ENCODE measurements at regions not wholly inside any gene's neighbourhood (a gene's known extent, or its start where the extent isn't known, plus 50 kb on each side); places are given as distances from the start of the nearest gene placed in this dataset.

DNA sequence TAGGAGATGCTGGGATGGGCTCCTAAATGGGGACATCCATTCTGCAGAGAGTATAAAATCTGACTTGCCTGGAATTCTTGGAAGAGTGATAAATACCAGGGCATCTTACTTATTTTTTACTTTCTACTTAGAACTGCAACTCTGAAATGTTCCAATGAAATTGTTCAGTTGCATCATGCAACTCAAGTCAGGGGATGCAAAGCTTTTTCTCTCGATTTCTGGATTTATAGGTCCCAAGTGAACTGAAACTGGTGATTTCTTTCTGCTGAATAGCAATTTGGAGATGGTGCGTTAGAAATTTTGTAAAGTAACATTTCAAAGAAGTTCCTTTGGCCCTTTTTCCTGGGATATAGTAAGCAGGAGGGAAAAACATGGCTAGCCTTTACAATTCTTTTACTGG lies 238.4 kb upstream of the CD180 start:
- no peak for DNase-seq

GRCh38 chr5:67434466-67434865 lies 237.9 kb upstream of the CD180 start:
- no peak for DNase-seq

GRCh38 chr5:67432606-67433005 lies 236.0 kb upstream of the CD180 start:
- no peak for DNase-seq

- DNase-seq: no peak
These were observed 234.6 kb upstream of the CD180 start for GRCh38 chr5:67431191-67431590.

GRCh38 chr5:67427850-67428298 lies 231.3 kb upstream of the CD180 start:
- no peak for DNase-seq

GRCh38 chr5:67426961-67427849 lies 230.6 kb upstream of the CD180 start:
- peak; percentile 2 for DNase-seq

- no peak for DNase-seq
These were observed 228.9 kb upstream of the CD180 start for GRCh38 chr5:67425514-67425913.

GRCh38 chr5:67417839-67418238 lies 221.2 kb upstream of the CD180 start:
- DNase-seq: no peak

GRCh38 chr5:67416986-67417385 lies 220.4 kb upstream of the CD180 start:
- no peak for DNase-seq

DNA sequence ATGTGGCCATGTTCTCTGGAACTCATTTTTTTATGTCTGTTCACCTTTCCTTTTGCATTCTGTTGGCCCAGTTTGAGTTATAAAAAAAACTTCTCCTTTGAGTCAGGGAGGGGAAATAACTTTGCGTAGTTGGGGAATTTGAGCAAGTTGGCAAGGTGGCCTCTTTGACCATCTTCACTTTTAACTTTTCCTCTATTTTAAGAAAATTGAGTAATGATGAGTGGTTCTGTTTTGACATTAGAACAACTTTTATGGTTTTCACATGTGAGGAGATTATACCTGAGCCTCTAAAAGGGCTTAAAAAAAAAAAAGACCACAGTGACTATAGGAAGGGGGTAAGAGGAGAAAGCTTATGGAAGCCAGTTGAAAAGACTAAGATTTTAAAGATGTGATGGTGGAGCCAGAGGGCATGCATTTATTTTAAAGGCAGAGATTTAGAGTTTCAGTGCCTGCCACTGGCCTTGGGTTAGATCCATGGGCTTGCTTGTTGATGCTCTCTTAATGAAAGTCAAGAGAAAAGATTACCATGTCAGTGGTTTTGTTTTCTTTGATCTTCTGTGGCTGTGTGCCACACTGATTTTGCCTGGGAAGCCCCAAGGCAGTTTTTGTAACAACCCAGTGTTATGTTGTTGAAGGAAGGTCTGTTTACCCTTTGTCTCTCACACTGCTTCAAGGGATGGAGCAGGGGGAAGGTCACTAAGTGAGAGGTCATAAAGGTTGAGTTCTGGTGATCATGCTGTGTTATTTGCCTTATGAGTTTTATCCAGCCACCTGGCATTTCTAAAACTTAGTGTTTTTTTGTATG lies 219.7 kb upstream of the CD180 start:
- DNase-seq: no peak

GRCh38 chr5:67414712-67415111 lies 218.1 kb upstream of the CD180 start:
- DNase-seq: no peak

DNA sequence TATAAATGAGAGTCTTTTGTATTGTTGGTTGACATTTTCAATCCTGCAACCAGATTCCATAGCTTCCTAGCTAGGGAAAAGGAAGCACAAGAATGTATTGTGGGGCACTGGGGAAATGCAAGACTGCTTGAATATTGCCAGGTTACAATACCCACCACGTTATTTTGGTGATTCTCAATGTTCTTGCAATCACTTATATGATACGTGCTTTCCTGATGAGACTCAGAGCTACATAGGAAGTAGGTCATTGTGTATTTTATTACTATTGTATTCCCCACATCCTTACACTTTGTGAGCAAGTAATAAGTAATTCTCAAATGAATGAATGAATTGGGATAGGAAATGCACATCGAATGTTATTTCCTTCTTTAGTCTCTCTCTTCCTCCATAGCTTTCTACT lies 217.1 kb upstream of the CD180 start:
- DNase-seq: no peak

GRCh38 chr5:67409126-67409777 lies 212.7 kb upstream of the CD180 start:
- DNase-seq: no peak

DNA sequence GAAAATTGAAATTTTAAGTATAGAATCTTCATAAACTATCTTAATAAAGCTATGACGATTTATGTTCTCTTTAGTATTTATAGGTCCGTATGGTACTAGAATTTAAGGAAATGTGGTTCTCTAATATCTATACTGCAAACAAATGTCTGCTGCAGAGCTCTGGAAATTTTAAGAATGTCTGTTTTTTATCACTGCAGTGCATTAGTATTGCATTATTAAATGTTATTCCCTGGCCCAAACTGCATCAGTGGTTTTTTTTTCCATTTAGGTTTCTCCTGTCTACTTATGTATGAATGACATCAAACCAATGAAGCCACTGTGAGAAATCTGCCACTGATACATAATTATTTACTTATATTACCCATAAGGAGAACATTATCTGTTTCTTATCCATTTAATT lies 211.4 kb upstream of the CD180 start:
- no peak for DNase-seq

- no peak for DNase-seq
These were observed 209.2 kb upstream of the CD180 start for GRCh38 chr5:67405755-67406154.

DNA sequence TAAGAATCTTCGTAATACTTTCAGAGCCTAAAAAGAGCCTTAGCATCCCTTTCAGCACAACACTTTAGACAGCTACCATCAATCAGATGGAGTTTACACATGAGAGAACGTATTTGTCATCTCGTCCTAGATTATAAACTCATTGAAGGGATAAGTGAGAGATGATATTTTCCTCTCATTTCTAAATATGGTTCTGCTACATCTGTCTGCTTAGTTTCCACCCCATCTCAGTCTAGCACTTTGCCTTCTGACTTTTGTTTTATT lies 208.4 kb upstream of the CD180 start:
- DNase-seq: no peak

GRCh38 chr5:67404256-67405100 lies 207.9 kb upstream of the CD180 start:
- DNase-seq: no peak

- no peak for DNase-seq
These were observed 205.9 kb upstream of the CD180 start for GRCh38 chr5:67402526-67402925.

DNA sequence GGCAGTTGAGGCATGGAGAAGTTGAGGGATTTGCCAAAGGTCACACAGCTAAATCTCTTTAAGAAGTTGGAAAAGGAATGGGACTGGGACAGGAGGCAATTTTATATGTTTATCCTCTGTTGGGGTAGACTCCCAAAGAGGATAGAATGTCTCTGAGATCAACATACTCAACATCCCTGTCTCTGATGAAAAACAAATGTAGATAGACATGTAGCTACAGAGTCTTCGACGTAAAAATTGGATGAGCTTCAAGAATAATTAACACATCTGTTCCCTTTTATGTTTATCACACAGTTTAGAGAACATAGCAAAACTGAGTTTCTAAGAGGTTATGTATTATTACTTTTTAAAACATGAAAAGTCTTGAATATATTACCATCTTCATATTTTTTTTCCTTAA lies 204.6 kb upstream of the CD180 start:
- DNase-seq: no peak

DNA sequence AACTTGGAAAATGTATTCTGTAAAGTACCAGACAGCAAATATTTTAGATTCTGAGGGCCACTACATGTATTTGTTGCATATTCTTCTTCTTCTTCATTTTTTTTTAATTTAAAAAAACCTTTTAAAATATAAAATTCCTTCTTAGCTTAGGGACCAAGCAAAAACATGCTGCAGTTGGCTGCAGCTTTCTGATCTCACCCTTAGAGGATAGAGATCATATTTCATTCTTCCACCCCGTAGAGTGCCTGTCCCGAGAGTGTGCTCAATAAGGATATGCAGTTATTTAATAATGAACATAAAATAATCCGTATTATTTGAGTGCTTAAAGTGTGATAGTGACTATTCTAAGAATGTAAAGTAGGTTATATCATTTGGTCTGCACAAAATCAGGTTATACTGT lies 204.2 kb upstream of the CD180 start:
- DNase-seq: no peak

DNA sequence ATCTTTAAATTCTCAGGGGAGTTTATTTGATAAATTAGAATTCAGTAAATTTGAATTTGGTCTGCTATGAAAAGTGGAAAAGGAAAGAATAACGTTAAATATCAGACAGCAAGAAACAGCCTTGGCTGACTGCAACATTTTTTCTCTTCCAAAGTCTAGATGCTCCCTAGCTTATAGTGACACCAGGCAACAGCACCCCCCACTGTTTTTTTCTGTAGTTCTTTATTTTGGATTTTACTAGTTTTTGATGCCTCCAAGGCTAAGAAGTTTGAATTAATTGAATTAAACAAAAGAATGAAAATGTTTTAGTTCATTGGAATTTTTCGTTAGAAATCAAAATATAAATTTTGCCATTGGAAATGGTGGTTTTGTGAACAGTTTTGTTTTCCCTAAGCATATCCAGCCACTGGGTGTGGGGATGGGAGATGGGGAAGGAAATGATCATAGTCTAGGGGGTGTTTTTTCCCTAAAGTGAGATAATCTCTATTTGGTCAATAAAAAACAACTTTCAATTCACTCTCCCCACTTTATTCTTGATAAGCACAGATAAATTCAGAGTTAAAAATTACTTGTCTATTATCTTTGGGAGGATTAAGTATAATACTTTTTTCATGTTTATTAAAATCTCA lies 199.3 kb upstream of the CD180 start:
- no peak for DNase-seq

- DNase-seq: peak; percentile 14
These were observed 196.6 kb upstream of the CD180 start for GRCh38 chr5:67393211-67393610.

All from NCI-H2029 (cell line).